ENCODE measurements at regions not wholly inside any gene's neighbourhood (a gene's known extent, or its start where the extent isn't known, plus 50 kb on each side); places are given as distances from the start of the nearest gene placed in this dataset.

DNA sequence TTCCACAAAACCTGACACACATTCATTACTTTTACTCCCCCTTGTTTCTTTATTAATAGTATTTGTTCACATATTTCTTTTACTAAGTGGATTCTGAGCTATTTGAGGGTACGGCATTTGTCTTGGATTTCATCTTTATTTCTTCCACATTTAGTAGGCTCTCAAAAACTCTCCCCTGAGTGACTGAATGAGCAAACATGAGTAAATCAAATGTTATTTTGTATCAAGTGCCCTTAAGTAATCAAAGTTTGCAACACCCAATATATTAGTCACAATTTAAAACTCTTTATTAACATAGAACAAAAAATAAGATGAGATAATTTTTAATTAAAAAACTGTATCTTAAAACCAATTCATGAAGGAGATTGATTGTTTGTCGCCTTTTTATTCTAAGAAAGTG lies 1101.9 kb upstream of the TENM4 start:
- TF ChIP-seq, protein P1, sequence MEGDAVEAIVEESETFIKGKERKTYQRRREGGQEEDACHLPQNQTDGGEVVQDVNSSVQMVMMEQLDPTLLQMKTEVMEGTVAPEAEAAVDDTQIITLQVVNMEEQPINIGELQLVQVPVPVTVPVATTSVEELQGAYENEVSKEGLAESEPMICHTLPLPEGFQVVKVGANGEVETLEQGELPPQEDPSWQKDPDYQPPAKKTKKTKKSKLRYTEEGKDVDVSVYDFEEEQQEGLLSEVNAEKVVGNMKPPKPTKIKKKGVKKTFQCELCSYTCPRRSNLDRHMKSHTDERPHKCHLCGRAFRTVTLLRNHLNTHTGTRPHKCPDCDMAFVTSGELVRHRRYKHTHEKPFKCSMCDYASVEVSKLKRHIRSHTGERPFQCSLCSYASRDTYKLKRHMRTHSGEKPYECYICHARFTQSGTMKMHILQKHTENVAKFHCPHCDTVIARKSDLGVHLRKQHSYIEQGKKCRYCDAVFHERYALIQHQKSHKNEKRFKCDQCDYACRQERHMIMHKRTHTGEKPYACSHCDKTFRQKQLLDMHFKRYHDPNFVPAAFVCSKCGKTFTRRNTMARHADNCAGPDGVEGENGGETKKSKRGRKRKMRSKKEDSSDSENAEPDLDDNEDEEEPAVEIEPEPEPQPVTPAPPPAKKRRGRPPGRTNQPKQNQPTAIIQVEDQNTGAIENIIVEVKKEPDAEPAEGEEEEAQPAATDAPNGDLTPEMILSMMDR (IDR thresholded peaks at IDR 0.05; ENCODE audit: insufficient read depth, missing control alignments): no peak
- FAIRE-seq (no peak), DNase-seq (ENCODE audit: insufficient read length, low spot score) (no peak)

DNA sequence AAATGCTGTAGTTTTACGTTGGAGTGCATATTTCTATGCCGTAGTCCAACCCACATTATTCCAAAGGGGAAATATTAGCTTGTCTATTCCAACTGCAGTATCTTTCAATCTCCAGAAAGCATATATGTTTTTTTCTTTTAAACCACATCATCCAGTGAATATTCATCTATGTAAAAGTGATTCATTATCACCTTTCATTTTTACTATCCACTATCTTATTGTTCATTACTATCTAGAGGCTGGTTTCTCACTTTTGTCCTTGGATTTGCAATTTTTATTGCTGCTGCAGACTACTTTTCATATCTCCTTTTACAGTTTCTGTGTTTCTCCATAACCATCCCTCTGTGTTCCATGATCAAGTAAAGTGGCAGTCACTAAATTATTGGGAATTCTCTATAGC lies 1097.2 kb upstream of the TENM4 start:
- FAIRE-seq (no peak), DNase-seq (ENCODE audit: insufficient read length, low spot score) (no peak)
- TF ChIP-seq, protein P1 (IDR thresholded peaks at IDR 0.05; ENCODE audit: insufficient read depth, missing control alignments): no peak

- DNase-seq (ENCODE audit: insufficient read length, low spot score) (no peak), FAIRE-seq (no peak)
- TF ChIP-seq, protein P1 (IDR thresholded peaks at IDR 0.05; ENCODE audit: insufficient read depth, missing control alignments): no peak
Measured at GRCh38 chr11:80533463-80533862, 1092.6 kb upstream of the TENM4 start.

- FAIRE-seq (no peak), DNase-seq (ENCODE audit: insufficient read length, low spot score) (no peak)
- TF ChIP-seq, protein P1 (IDR thresholded peaks at IDR 0.05; ENCODE audit: insufficient read depth, missing control alignments): no peak
Measured at GRCh38 chr11:80532633-80533232, 1091.9 kb upstream of the TENM4 start.

DNA sequence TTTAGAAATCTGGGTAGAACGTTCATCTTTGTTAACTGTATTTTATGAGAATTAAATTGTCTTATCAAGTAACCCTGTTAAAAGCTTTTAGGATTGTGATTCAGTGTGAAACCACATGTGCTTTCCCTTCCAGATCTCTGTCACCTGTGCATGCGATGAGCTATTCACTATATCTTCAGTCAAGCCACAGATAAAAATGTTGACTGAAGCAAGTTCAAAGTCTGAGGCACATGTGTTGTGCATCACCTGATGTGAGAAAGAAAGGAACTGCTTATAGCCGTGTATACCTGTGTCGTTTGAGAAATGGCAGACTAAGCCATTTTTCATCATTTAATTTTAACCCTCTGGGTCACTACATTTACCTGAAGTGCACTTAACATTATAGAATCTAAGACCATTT lies 1088.9 kb upstream of the TENM4 start:
- FAIRE-seq (no peak), DNase-seq (ENCODE audit: insufficient read length, low spot score) (no peak)
- TF ChIP-seq, protein P1 (IDR thresholded peaks at IDR 0.05; ENCODE audit: insufficient read depth, missing control alignments): no peak

DNA sequence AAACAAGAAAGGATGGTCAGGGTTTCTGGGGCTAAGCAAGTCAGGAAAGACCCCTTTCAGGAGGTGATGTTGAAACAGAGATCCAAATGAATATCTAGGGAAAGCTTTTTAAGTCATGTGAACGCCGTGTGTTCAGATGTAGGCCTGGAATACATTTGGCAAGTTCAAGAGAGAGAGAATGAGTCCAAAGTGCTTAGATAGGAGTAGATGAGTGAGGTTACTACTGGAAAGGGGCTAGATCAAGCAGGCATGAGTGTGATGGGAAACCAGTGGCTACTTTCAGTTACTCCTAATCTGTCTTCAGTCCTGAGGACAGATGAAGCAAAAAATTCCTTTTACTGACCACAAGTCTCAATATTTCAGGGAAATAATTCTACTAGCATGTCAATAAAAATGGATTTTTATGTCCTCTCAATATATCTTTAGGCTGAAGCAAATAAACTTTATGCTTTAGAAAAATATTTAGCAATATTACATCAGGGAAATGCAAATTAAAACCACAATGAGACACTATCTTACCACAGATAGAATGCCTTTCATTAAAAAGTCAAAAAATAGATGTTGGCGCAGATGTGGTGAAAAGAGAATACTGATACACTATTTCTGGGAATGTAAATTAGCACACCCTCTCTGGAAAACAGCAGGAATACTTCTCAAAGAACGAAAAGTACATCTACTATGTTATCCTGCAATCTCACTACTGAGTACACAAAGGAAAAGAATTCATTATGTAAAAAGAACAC lies 1085.0 kb upstream of the TENM4 start:
- TF ChIP-seq, protein P1 (IDR thresholded peaks at IDR 0.05; ENCODE audit: insufficient read depth, missing control alignments): no peak
- DNase-seq (ENCODE audit: insufficient read length, low spot score): no peak
- FAIRE-seq: peak; percentile 46

- DNase-seq (ENCODE audit: insufficient read length, low spot score) (no peak), FAIRE-seq (no peak)
- TF ChIP-seq, protein P1 (IDR thresholded peaks at IDR 0.05; ENCODE audit: insufficient read depth, missing control alignments): no peak
Measured at GRCh38 chr11:80524349-80524748, 1083.5 kb upstream of the TENM4 start.
